GM23248 (cell line): ENCODE measurements at regions not wholly inside any gene's neighbourhood (a gene's known extent, or its start where the extent isn't known, plus 50 kb on each side); places are given as distances from the start of the nearest gene placed in this dataset.

Experiments
- EZH2 ChIP-seq: fragments of 200-600 bp; sonication (generic); IDR thresholded peaks from 2 replicates; pipeline ENCODE4 v1.6.1; 2018; ENCODE audit warnings: antibody characterized with exemption, mild to moderate bottlenecking; ENCODE audit not compliant: insufficient read depth, poor library complexity, severe bottlenecking
- EZH2phosphoT487 ChIP-seq: fragments of 200-600 bp; sonication (generic); IDR thresholded peaks from 2 replicates; pipeline ENCODE4 v1.6.1; 2018; ENCODE audit warnings: antibody characterized with exemption, moderate library complexity, mild to moderate bottlenecking, low read depth; ENCODE audit not compliant: insufficient read depth

GRCh38 chr20:10783707-10784553, 110.1 kb upstream of the JAG1 start:
- no peak for TF ChIP-seq EZH2
- no peak for TF ChIP-seq EZH2phosphoT487
